Spleen (tissue), 11 donors: ENCODE measurements at regions not wholly inside any gene's neighbourhood (a gene's known extent, or its start where the extent isn't known, plus 50 kb on each side); places are given as distances from the start of the nearest gene placed in this dataset.

Source experiments
- DNase-seq: peaks from one replicate; pipeline ENCODE4 v3.0.0-alpha.2; 2020
- H3K27ac ChIP-seq, 8 donors: fragments of 200-600 bp; sonication (generic) in 7 of 8; 1 replicate in 4 of 8; 2 replicates in 4 of 8; pipeline versions ENCODE4 v1.5.0 to v1.8.0; 2016 to 2021; ENCODE audit warnings: inconsistent platforms in 4 of 8, mild to moderate bottlenecking in 4 of 8, moderate library complexity in 1 of 8
- H3K27me3 ChIP-seq, 7 donors: fragments of 200-600 bp; sonication (generic) in 6 of 7; replicated peaks in 1 of 7; 1 replicate in 4 of 7; 2 replicates in 3 of 7; pipeline versions ENCODE4 v1.5.0 to v1.8.0; 2016 to 2021; ENCODE audit warnings: inconsistent platforms in 3 of 7, mild to moderate bottlenecking in 1 of 7
- H3K36me3 ChIP-seq, 6 donors: fragments of 200-600 bp; sonication (generic) in 5 of 6; 1 replicate in 4 of 6; 2 replicates in 2 of 6; pipeline versions ENCODE4 v1.5.0 to v1.8.0; 2016 to 2021; ENCODE audit warnings: inconsistent platforms in 2 of 6
- H3K4me1 ChIP-seq, 6 donors: fragments of 200-600 bp; sonication (generic) in 5 of 6; 1 replicate in 3 of 6; 2 replicates in 3 of 6; pipeline versions ENCODE4 v1.5.0 to v1.8.0; 2016 to 2021; ENCODE audit warnings: inconsistent platforms in 3 of 6
- H3K4me3 ChIP-seq, 8 donors: fragments of 200-600 bp; sonication (generic) in 7 of 8; 1 replicate in 4 of 8; 2 replicates in 4 of 8; pipeline versions ENCODE4 v1.5.0 to v1.8.0; 2016 to 2021; ENCODE audit warnings: inconsistent platforms in 4 of 8, mild to moderate bottlenecking in 4 of 8, moderate library complexity in 2 of 8
- H3K9me3 ChIP-seq, 8 donors: fragments of 200-600 bp; sonication (generic) in 7 of 8; 1 replicate in 4 of 8; 2 replicates in 4 of 8; pipeline versions ENCODE4 v1.5.0 to v1.8.0; 2016 to 2021; ENCODE audit warnings: inconsistent platforms in 4 of 8
- POLR2A ChIP-seq, 3 donors: fragments of 450-650 bp; IDR thresholded peaks; one replicate each; pipeline ENCODE4 v1.5.1; 2017; ENCODE audit warnings: antibody characterized with exemption in 3 of 3, mild to moderate bottlenecking in 1 of 3
- POLR2AphosphoS5 ChIP-seq, 3 donors: sonication (generic); formaldehyde crosslinking; IDR thresholded peaks; one replicate each; pipeline ENCODE4 v1.5.1; 2017; ENCODE audit warnings: antibody characterized with exemption in 3 of 3
- WGBS, 5 donors: extraction: QIAGEN DNeasy Blood & Tissue Kit in 3 of 5; methylation state at CpG; one replicate each; pipeline versions ENCODE4 v1.1.5 to v1.1.7; 2013 to 2018; 5-methylcytosine and 5-hydroxymethylcytosine counted together
- intact Hi-C: fragments of 100-400 bp; cut with DNase I; formaldehyde crosslinking; loops from one replicate; pipeline ENCODE4 v1.15.0; 2023; ENCODE audit warnings: low total_unique reads
- TF ChIP-seq, protein P1 (sequence below), 11 experiments: fragments of 200-600 bp in 7 of 11; fragments of 450-650 bp in 4 of 11; sonication (generic) in 4 of 11; IDR thresholded peaks in 8 of 11; conservative IDR thresholded peaks in 3 of 11; 1 replicate in 7 of 11; 2 replicates in 4 of 11; pipeline versions ENCODE4 v1.4.0 to v1.8.0; 2016 to 2021; ENCODE audit warnings: antibody characterized with exemption in 11 of 11, inconsistent platforms in 4 of 11, mild to moderate bottlenecking in 1 of 11
- donor health status: healthy with polysubstance abuse.
- donor health status: DM: no; HTN: no; CAD: no; lungs with moderate emphysema.
- donor health status: DM: no; HTN: no; CAD: no.
- donor health status: Bipolar disorder and iron deficiency.
- donor health status: healthy.
- donor health status: DM: no; HTN: no; CAD: no.
- donor health status: DM: yes; HTN: yes; CAD: no.

DNA sequence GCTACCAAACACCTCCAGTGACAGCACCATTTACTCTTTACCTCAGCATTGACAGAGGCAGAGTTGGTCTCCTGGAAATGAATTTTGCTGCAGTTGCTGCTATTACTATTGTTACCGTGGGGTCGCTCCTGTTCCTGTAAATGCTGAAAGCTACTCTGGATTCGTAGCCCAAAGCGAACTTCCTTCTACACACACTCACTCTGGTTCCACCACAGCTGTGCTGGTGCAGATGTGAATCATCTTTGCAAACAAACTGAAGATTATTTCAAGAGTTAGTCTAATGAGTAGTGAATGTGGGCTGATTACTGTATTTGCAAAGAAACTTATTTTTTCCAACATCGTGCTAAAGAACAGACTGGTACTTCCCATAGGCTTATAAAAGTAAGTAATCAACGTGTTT is 304.0 kb downstream of the LPIN1 start:
- DNase-seq = no peak
- no peak for TF ChIP-seq POLR2AphosphoS5 (IDR thresholded peaks at IDR 0.05)
- TF ChIP-seq, protein P1, sequence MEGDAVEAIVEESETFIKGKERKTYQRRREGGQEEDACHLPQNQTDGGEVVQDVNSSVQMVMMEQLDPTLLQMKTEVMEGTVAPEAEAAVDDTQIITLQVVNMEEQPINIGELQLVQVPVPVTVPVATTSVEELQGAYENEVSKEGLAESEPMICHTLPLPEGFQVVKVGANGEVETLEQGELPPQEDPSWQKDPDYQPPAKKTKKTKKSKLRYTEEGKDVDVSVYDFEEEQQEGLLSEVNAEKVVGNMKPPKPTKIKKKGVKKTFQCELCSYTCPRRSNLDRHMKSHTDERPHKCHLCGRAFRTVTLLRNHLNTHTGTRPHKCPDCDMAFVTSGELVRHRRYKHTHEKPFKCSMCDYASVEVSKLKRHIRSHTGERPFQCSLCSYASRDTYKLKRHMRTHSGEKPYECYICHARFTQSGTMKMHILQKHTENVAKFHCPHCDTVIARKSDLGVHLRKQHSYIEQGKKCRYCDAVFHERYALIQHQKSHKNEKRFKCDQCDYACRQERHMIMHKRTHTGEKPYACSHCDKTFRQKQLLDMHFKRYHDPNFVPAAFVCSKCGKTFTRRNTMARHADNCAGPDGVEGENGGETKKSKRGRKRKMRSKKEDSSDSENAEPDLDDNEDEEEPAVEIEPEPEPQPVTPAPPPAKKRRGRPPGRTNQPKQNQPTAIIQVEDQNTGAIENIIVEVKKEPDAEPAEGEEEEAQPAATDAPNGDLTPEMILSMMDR (IDR thresholded peaks at IDR 0.05 in 8 of 11, conservative IDR thresholded peaks at IDR 0.05 in 3 of 11) = peak in 2 of 11 experiments; percentile 5
- TF ChIP-seq POLR2A (IDR thresholded peaks at IDR 0.05) = no peak
- Histone ChIP-seq H3K4me1 (peaks cover 8 to 74% (median 33%) of the 10 kb centered on the region in 6 donors), H3K27me3 (no peaks in the 10 kb centered on the region), H3K9me3 (peaks cover 0 to 8% (median 0%) of the 10 kb centered on the region in 8 donors), H3K36me3 (no peaks in the 10 kb centered on the region), H3K4me3 (no peak overlapping the region), H3K27ac (no peak overlapping the region)
- 42 to 59% (median 47%) methylated on average over 6 of the region's 6 CpGs for WGBS, 5 donors
- intact Hi-C loops = no loop called here

DNA sequence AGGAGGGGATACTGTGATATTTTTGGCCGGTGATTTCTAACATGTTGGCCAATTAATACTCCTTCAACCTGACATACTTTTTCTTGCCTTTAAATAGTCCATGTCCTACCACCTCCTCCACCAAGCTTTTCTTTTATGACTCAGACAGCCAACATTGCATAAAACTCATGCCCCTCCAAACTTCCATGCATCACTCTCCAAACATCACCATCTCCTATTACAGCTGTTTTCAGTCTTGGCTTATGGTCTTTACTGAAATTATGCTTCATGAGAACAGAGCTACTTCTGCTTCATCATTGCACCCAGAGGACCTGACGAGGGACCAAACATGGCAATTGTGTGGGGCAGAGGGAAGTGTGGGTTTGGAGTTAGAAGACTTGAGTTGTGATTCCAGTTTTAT is 305.4 kb downstream of the LPIN1 start:
- H3K9me3 ChIP-seq = peaks cover 0 to 8% (median 0%) of the 10 kb centered on the region in 8 donors
- no peaks in the 10 kb centered on the region for H3K36me3 ChIP-seq
- H3K27me3 ChIP-seq = no peaks in the 10 kb centered on the region
- WGBS, 5 donors = 74 to 88% (median 84%) methylated on average over 2 of the region's 2 CpGs
- no peak for DNase-seq
- peaks cover 9 to 73% (median 30%) of the 10 kb centered on the region in 6 donors for H3K4me1 ChIP-seq
- H3K4me3 ChIP-seq = no peak overlapping the region
- H3K27ac ChIP-seq = no peak overlapping the region
- TF ChIP-seq POLR2A (IDR thresholded peaks at IDR 0.05) = no peak
- intact Hi-C loops = no loop called here

DNA sequence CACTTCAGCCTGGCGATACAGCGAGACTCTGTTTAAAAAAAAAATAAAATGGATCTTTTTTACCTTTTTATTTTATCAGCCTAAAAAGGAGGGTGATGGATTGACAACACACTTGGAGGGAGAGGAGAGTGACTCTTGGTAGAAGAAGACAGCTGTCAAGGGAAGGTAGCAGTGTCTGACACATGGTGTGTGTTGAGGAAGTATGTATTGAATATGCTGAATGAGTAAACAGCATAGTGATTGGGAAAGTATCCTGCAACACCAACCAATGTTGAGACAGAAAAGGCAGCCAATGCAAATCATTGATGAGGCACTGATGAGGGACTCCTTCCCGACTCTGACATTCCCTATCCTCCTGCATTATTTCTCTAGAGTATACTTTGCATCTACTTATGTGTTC is 306.4 kb downstream of the LPIN1 start:
- Histone ChIP-seq H3K36me3 (no peaks in the 10 kb centered on the region), H3K4me3 (no peak overlapping the region), H3K4me1 (peaks cover 18 to 73% (median 37%) of the 10 kb centered on the region in 6 donors), H3K27ac (no peak overlapping the region), H3K9me3 (peaks cover 0 to 8% (median 0%) of the 10 kb centered on the region in 8 donors), H3K27me3 (no peaks in the 10 kb centered on the region)
- no peak for DNase-seq
- 89 to 99% (median 98%) methylated on average over 3 of the region's 3 CpGs for WGBS, 5 donors
- TF ChIP-seq POLR2A (IDR thresholded peaks at IDR 0.05) = no peak
- TF ChIP-seq, protein P1 (IDR thresholded peaks at IDR 0.05 in 8 of 11, conservative IDR thresholded peaks at IDR 0.05 in 3 of 11) = no peak
- no peak for TF ChIP-seq POLR2AphosphoS5 (IDR thresholded peaks at IDR 0.05)
- intact Hi-C loops = no loop called here

DNA sequence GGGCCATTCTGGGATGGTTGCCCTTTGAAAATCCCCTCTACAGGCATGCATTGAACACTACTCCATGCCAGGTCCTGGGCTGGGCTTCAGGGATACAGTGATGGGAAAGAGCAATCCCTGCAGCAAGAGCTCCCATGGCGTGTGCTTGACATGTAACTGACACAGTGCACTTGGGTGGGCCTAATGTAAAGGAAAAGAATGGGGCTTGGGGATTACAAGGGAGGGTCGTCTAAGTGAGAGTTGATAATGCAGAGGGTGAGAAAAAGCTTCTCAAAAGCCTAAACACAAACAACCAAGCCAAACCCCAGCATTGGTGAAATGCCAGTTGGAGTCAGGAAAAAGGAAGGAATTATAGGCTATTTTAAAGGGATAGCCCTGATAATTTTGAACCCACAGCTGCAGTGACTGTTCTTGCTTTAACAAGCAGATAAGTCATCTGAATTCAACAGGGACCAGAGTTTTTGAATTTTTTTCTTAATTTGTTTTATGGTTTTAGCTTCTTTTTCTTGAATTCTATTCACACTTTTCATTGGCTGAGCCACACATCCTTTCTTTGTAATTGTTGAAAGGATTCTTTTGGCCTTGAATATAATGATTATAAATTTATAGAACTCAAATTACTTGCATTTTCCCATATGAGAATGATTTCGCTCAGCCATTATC is 308.7 kb downstream of the LPIN1 start:
- DNase-seq = no peak
- Histone ChIP-seq H3K9me3 (peaks cover 0 to 8% (median 0%) of the 10 kb centered on the region in 8 donors), H3K27ac (no peak overlapping the region), H3K36me3 (no peaks in the 10 kb centered on the region), H3K4me1 (peaks cover 17 to 73% (median 42%) of the 10 kb centered on the region in 6 donors), H3K4me3 (no peak overlapping the region), H3K27me3 (no peaks in the 10 kb centered on the region)
- TF ChIP-seq POLR2A (IDR thresholded peaks at IDR 0.05) (no peak), POLR2AphosphoS5 (IDR thresholded peaks at IDR 0.05) (no peak)
- TF ChIP-seq, protein P1 (IDR thresholded peaks at IDR 0.05 in 8 of 11, conservative IDR thresholded peaks at IDR 0.05 in 3 of 11) = no peak
- intact Hi-C loops = no loop called here
- 72 to 86% (median 78%) methylated on average over 3 of the region's 3 CpGs for WGBS, 5 donors
